LoVo (cell line): ENCODE measurements at regions not wholly inside any gene's neighbourhood (a gene's known extent, or its start where the extent isn't known, plus 50 kb on each side); places are given as distances from the start of the nearest gene placed in this dataset.
"Not testable (repeated sequence)": the region's sequence is repeated elsewhere in the genome, so short reads cannot be mapped to it uniquely, and the experiment has no call there.

Source experiments
- DNase-seq: peaks from one replicate; pipeline ENCODE4 v3.0.0-alpha.2; 2016; ENCODE audit warnings: low spot score

- DNase-seq, result no peak
Observed at GRCh38 chr3:125645616-125646015, 50.3 kb upstream of the OSBPL11 start.

- DNase-seq, result no peak
Observed at GRCh38 chr3:125646581-125646980, 51.3 kb upstream of the OSBPL11 start.

GRCh38 chr3:125647318-125648014, 52.2 kb upstream of the OSBPL11 start:
- DNase-seq, result peak; percentile 69

- DNase-seq, result no peak
Observed at GRCh38 chr3:125651244-125651643, 55.9 kb upstream of the OSBPL11 start.

GRCh38 chr3:125652349-125652748, 57.1 kb upstream of the OSBPL11 start:
- no peak for DNase-seq

GRCh38 chr3:125654526-125654925, 59.2 kb upstream of the OSBPL11 start:
- DNase-seq, result no peak

- no peak for DNase-seq
Observed at GRCh38 chr3:125662675-125663074, 67.4 kb upstream of the OSBPL11 start.

GRCh38 chr3:125670352-125670751, 75.1 kb upstream of the OSBPL11 start:
- no peak for DNase-seq

- no peak for DNase-seq
Observed at GRCh38 chr3:125670945-125671344, 75.6 kb upstream of the OSBPL11 start.

GRCh38 chr3:125671461-125672243, 76.4 kb upstream of the OSBPL11 start:
- no peak for DNase-seq

GRCh38 chr3:125675791-125676190, 80.5 kb upstream of the OSBPL11 start:
- DNase-seq, result no peak

- no peak for DNase-seq
Observed at GRCh38 chr3:125679258-125679657, 84.0 kb upstream of the OSBPL11 start.

GRCh38 chr3:125681146-125681545, 85.8 kb upstream of the OSBPL11 start:
- DNase-seq, result no peak

GRCh38 chr3:125681906-125682305, 86.6 kb upstream of the OSBPL11 start:
- not testable (repeated sequence) for DNase-seq

- not testable (repeated sequence) for DNase-seq
Observed at GRCh38 chr3:125682610-125683009, 87.3 kb upstream of the OSBPL11 start.

- DNase-seq, result no peak
Observed at GRCh38 chr3:125683067-125683829, 88.0 kb upstream of the OSBPL11 start.

GRCh38 chr3:125684199-125684598, 88.9 kb upstream of the OSBPL11 start:
- DNase-seq, result no peak

- not testable (repeated sequence) for DNase-seq
Observed at GRCh38 chr3:125685741-125686140, 90.4 kb upstream of the OSBPL11 start.

- DNase-seq, result no peak
Observed at GRCh38 chr3:125692361-125692760, 97.1 kb upstream of the OSBPL11 start.

- no peak for DNase-seq
Observed at GRCh38 chr3:125693887-125694286, 98.6 kb upstream of the OSBPL11 start.

- no peak for DNase-seq
Observed at GRCh38 chr3:125694761-125695294, 99.5 kb upstream of the OSBPL11 start.

- DNase-seq, result no peak
Observed at GRCh38 chr3:125695688-125696087, 100.4 kb upstream of the OSBPL11 start.
